DMS114 treated with DMSO at 0.1 percent for 48 hours (cell line): ENCODE measurements at regions not wholly inside any gene's neighbourhood (a gene's known extent, or its start where the extent isn't known, plus 50 kb on each side); places are given as distances from the start of the nearest gene placed in this dataset.

Experiments
- DNase-seq: peaks from one replicate; lab custom pipeline; 2025; ENCODE audit not compliant: unreplicated experiment; lab: John Stamatoyannopoulos, UW

DNA sequence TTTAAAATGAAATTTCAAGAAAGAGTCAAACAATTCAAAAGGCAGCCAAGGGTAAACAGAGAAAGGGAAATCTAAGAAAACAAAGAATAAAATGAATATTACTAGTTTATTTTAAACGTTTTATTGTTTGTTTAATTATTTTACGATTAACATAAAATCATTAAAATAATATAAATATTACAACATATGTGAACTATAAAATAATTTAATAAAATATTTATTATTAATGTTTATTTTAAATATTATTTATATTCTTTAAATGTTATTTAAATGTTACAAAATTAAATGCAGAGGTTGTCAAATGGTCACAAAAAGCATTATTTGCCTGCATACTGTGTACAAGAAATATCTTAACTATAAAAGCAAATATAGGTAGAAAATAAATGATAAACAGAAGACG is 786.7 kb upstream of the GHITM start:
- no peak for DNase-seq

DNA sequence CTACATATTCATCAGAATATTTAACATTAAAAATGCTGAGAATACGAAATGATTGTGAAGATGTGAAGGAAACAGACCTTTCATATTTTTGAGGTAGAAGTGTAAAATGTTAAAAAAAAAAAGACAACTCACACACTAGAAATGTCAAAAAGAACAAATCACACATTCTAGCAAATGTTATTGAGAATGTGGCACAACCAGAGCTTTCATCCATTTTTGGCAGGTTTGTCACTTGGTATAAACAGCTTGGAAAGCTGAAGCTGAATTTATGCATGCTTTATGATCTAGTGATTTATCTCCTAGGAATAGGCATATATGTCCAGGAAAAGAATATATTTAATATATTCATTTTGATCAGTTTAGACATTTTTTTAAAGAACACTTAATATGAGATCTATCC is 784.9 kb upstream of the GHITM start:
- DNase-seq = no peak

GRCh38 chr10:83357004-83357403 is 782.3 kb upstream of the GHITM start:
- DNase-seq = no peak

DNA sequence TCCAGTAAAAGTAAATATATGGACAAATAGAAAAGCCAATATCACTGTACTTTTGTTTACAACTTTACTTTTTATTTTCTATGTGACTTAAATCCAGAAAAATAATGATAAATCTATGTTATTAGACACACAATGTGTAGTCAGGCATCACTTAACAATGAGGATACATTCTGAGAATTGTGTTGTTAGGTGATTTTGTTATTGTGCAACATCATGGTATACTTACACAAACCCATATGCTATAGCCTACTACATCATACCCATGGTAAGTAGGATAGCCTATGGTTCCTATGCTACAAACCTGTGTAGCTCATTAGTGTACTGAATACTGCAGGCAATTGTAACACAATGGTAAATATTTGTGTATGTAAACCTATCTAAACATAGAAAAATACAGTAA is 781.7 kb upstream of the GHITM start:
- DNase-seq = no peak

GRCh38 chr10:83367036-83367435 is 772.3 kb upstream of the GHITM start:
- no peak for DNase-seq

DNA sequence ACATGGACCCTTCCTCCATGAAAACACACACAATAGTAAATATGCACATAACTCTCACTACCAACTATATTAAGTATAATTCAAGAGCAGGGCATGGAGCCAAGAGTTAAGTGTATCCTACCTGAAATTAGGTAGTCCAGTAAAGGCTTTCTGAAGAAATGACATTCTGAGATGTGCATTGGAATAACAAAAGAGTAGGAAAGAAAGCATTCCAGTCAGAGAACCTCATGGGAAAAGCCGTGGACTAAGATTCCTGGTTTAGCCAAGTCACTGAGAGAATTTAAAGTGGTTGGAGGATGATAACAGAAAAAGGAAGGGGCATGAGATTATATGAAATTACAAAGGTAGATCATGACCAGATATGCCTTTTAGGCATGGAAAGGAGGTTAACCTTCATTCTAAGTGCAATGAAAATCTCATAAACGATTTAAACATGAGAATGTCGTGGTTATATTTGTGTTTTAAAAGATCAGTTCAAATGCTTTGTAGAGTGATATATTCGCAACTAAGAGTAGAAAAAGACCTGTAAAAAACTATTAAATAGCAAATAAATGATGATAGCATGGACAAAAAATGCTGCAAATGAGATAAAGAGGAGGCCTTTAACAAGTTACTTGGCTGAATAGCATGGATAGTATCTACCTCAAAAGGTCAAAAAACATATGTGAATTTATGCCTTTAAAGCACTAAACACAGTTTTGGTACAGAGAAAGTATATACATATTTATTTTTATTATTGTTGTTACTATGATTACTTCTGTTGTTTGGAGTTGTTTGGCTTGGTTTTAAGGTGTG is 767.4 kb upstream of the GHITM start:
- DNase-seq = no peak

- DNase-seq = no peak
Measured at GRCh38 chr10:83372646-83373045, 766.7 kb upstream of the GHITM start.

DNA sequence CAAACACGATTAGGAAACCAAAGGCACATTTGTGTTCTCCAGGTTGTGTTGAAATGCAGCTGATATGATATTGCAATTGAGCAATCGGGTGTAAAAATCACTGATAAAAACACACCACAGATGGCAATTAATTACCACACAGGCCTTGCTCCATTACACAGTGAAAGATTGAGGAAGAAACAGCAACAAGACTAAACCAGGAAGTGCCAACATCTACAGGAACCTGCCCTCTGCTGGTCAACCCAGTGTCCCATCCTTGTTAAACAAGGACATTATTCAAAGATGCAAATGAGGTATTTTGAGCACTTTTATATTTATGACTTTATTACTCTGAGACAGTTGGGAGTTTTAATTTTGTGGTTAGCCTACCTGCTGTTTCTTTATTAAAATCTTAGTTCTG is 765.6 kb upstream of the GHITM start:
- DNase-seq = no peak

- DNase-seq = no peak
Measured at GRCh38 chr10:83374741-83375140, 764.6 kb upstream of the GHITM start.

- no peak for DNase-seq
Measured at GRCh38 chr10:83375274-83375673, 764.0 kb upstream of the GHITM start.

DNA sequence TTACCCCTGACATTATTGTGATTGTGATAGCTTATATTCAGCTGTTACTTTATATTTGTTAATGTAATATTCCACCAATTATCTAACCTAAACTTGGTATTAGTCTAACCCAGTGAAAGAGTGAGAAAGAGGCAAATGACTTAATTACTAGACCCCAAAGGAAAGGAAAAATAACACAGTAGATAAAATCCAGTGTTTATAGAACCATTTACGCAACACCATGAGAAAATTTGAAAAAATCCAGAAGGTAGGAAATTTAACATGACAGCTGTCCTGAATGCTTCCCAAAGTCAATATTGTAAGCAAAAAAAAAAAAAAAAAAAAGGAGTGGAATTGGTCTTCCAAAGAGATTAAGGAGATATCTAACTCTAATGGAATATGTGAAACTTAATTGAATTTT is 741.5 kb upstream of the GHITM start:
- no peak for DNase-seq

DNA sequence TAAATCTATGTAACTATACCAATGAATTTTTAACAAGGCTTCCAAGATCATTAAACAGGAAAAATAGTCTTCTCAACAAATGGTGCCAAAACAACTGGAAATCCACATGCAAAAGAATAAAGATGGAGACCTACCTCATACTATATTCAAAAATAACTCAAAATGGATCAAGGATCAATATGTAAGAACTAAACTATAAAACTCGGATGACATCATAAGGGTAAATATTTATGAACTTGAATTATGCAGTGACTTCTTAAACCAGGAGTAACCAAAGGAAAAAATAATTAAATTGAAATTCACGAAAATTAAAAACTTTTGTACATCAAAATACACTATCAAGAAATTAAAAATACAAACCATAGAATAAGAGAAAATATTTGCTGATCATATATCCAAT is 728.7 kb upstream of the GHITM start:
- no peak for DNase-seq

DNA sequence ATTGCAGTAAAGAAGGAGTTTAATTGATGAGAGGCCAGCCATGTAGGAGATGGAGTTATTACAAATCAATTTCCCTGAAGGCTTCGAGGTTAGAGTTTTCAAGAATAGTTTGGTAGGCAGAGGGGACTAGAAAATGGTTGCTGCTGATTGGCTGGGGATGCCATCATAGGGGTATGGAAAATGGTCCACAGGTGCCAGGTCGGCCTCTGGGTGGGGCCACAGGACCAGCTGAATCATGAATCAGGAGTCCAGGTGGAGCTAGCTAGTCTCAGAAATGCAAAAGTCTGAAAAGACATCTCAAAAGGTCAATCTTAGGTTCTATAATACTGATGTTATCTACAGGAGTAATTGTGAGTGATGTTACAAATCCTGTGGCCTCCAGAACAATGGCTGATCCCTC is 714.0 kb upstream of the GHITM start:
- DNase-seq = no peak

DNA sequence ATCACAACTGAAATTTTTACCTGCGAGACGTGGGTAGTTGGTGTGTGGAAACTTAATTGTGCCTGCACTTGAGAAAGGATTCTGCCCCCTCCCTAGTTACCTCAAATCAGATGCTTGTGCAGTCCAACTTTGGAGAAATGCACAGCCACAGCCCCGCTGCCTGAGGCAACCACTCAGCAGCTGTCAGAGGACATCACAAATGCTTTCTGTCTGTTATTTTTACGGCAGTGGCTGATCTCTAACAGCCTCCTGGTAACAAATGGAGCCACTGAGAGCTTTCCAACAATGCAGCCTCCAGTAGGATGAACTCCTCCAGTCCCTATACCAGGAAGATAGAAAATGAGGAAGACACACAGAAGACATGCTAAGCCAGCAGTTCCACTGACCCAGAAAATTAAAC is 712.2 kb upstream of the GHITM start:
- no peak for DNase-seq

GRCh38 chr10:83432261-83433045 is 706.9 kb upstream of the GHITM start:
- DNase-seq = no peak

DNA sequence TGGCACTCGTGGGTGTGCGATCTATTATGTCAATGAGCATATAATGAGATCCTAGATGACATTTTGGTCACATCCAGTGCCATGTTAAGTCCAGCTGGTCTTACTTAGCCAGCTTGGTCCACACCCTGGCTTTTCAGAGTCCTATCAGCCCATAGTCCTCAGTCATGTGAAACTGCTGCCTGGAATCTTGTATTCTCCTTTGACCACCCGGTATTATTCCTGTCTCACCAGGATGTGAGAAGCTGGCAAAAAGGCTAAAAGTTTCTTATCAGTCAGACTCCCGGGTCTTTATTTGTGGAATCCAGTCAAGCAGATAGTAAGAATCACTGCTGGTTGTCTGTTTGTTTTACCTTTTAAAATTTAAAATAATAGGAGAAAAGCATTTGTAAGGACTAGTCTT is 705.6 kb upstream of the GHITM start:
- DNase-seq = no peak

DNA sequence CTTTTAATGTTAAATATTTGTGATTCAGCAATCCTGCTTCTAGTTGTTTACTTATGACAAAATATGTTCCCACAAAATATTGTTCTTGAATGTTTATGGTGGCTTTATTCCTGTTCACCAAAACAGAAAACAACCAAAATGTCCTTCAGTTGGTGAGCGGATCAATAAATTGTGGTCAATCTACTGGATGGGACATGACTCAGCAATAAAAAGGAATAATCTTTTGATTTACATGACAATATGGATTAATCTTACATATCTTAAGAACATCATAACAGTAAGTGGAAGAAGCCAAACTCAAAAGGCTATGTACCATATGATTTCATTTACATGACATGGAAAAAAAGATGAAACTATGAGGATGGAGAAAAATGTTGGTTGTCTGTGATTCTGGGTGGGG is 691.3 kb upstream of the GHITM start:
- DNase-seq = no peak

DNA sequence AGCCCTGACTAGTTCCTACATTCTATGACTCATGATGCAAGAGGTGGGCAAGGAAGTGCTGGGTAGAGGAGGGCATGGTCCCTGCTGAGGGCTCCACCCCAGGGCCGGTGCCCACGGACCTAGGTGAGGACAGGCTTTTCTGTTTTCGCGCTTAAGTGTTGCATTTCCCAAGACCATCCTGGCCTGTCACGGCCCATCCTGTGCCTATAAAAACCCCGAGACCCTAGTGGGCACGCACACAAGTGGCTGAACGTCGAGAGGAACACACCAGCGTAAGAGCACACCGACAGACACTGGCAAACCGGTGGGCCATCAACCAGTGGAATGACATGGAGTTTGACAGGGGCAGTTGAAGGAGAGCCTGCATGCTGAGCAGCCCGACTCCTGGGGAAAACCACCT is 680.7 kb upstream of the GHITM start:
- DNase-seq = no peak

GRCh38 chr10:83459124-83459523 is 680.2 kb upstream of the GHITM start:
- no peak for DNase-seq

- no peak for DNase-seq
Measured at GRCh38 chr10:83469728-83470331, 669.5 kb upstream of the GHITM start.

DNA sequence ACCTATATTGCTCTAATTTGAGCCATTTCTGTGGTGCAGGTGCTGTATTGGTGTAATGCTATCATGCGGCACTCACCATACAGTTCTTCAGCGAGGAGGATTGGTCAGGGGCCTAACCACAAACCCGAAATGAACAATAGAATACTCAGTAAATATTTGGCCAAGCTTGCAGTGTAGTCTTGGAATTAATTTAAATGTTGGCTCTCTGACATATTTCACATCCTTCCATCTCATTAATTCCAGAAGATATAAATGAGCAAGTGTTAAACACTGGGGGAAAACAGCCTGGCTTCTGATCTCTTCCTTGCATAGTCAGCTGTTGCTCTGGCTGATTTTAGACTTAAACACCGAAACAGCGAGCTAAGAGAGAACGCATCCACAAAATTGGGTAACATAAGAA is 663.1 kb upstream of the GHITM start:
- DNase-seq = no peak

DNA sequence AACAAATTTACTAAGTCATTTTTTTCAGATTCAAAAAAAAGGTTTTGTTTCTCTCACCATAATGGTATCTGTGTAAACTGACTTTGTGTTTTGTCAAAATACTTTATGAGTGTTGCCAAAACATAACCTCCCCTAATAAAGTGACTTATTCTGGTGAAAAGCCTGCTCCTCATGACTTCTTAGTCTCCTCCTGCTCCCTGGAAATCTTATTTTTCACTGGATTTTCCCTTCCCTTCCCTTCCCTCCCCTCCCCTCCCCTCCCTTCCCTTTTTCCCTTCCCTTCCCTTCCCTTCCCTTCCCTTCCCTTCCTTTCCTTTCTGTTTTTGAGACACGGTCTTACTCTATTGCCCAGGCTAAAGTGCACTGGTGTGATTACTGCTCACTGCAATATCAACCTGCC is 650.1 kb upstream of the GHITM start:
- no peak for DNase-seq
